GM21390 (cell line): ENCODE measurements at regions not wholly inside any gene's neighbourhood (a gene's known extent, or its start where the extent isn't known, plus 50 kb on each side); places are given as distances from the start of the nearest gene placed in this dataset.
"Not testable (repeated sequence)": the region's sequence is repeated elsewhere in the genome, so short reads cannot be mapped to it uniquely, and the experiment has no call there.

ENCODE experiments used
- ATAC-seq: cut with Tn5 transposase; IDR thresholded peaks from one replicate; pipeline ENCODE4 v1.9.1; 2021; ENCODE audit not compliant: unreplicated experiment

DNA sequence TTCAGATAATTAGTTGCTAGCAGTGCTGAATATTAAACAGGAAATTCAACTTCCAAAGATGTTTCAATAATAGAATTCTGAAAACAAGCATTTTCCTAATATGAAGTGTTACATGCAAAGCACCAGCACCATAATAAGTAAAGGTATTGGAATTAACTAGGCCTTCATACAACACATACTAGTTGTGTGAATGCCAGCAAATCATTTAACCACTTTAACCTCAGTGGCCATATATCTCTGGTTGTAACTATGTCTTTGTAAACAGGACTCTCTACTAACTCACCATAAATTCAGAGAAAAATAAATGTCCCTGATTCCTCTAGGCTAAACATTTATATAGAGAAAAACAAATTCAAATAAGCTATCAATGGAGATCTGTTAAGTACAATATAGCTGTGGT, 65.1 kb upstream of the NBPF26 start:
- ATAC-seq, result not testable (repeated sequence)

DNA sequence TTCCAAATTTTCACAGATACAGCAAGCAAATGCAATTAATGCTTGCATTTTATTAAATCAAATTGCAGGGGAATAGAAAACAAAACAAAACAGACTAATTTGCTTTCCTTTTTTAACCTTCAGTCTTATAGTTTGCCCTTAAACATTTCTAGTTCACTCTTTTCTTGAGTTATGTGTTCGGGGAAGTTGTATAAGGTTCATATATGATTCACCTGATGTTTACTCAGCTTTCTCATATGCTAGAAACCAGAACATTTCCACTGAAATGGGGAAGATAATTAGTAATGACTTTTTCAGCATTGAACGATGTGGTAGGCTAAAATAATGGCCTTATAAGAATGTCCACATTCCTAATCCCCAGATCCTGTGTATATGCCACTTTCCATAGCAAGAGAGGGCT, 64.6 kb upstream of the NBPF26 start:
- not testable (repeated sequence) for ATAC-seq

DNA sequence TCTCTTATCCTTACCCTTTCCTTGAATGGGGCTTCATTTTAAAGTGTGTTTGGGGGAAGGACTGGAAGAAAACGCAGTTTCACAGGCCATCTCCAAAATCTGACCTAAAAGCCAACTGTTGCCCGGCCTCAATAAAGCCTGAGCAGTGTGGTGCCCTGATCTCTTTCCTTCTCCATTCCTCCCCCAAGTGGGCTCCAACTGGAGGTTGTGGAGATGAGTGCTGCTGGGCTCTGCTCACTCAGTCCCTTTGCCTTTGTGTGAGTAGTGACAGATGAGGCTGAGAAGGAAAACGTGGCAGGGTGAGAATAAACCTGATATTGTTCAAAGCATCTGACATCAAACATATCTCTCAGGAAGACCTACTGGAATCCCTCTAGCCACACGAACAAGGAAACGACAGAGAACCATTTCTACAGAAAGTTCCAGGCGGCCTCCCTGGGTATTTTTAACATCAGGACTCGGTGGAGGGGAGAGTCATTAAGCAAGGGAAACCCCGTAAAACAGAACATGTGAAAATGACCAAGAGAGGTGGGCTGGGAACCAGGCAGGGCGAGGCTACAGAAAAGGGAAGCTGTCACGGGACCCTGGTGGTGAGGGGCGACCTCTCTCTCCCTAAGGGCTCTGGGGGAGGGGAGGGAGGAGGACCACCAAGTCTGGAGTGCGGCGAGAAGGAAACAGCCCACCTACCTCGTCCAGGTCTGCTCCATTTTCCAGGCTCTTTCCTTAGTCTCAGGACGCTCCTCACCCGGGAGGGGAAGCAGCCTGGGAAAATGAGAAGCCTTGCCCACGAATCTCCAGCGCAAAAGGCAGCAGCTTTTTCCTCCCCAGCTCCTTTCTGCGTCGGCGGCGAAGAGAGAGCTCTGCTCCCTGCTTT, 59.1 kb upstream of the NBPF26 start:
- ATAC-seq, result not testable (repeated sequence)

DNA sequence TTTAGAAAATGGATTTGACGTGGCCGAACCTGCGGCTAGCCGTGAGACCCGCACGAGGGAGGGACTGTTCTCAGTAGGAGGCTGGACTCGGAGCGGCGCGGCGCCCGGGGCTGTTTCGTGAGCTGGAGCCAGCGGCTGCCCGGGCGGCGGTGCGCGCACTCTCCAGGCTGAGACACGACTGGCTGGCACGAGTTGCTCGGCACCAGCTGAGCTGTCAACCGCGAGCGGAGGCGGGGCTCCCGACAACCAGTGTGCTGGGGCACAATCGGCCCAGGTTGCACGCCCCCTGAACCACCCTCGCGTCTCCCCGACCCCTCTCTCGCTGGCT, 58.5 kb upstream of the NBPF26 start:
- ATAC-seq, result peak; percentile 57

DNA sequence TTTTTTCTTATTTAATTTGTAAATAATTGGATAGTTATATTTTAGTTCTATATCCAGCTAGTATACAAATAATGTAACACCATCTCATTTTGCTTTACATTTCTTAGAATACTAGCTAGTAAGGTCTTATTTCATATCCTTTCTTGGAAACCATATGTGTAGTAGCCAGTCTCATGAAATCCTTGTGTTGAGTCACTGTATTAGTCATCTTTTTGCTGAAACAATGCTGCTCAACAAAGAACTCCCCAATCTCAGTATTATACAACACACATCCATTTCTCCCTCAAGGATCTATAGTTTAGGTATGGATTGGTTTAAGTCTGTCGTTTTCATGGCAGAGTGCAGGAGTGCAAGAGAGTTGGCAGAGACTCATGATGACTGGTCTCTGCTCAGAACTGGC, 55.6 kb upstream of the NBPF26 start:
- ATAC-seq, result not testable (repeated sequence)
